ENCODE measurements at regions not wholly inside any gene's neighbourhood (a gene's known extent, or its start where the extent isn't known, plus 50 kb on each side); places are given as distances from the start of the nearest gene placed in this dataset.

GRCh38 chr1:4960782-4961475 is 306.5 kb downstream of the AJAP1 start:
- DNase-seq (ENCODE audit: low spot score): no peak
- H3K27ac ChIP-seq: no peak overlapping the region
- no peak for TF ChIP-seq CTCF (IDR thresholded peaks at IDR 0.05)
- no peak overlapping the region for H3K4me3 ChIP-seq

- no peak for DNase-seq (ENCODE audit: low spot score)
- Histone ChIP-seq H3K27ac (no peak overlapping the region), H3K4me3 (no peak overlapping the region)
- no peak for TF ChIP-seq CTCF (IDR thresholded peaks at IDR 0.05)
Observed at GRCh38 chr1:4960336-4960735, 305.9 kb downstream of the AJAP1 start.

- Histone ChIP-seq H3K27ac (no peak overlapping the region), H3K4me3 (no peak overlapping the region)
- no peak for TF ChIP-seq CTCF (IDR thresholded peaks at IDR 0.05)
- no peak for DNase-seq (ENCODE audit: low spot score)
Observed at GRCh38 chr1:4959216-4959615, 304.8 kb downstream of the AJAP1 start.

- no peak overlapping the region for H3K4me3 ChIP-seq
- DNase-seq (ENCODE audit: low spot score): no peak
- no peak overlapping the region for H3K27ac ChIP-seq
- no peak for TF ChIP-seq CTCF (IDR thresholded peaks at IDR 0.05)
Observed at GRCh38 chr1:4957027-4957426, 302.6 kb downstream of the AJAP1 start.

- Histone ChIP-seq H3K4me3 (no peak overlapping the region), H3K27ac (no peak overlapping the region)
- TF ChIP-seq CTCF (IDR thresholded peaks at IDR 0.05): no peak
- DNase-seq (ENCODE audit: low spot score): no peak
Observed at GRCh38 chr1:4954392-4954791, 300.0 kb downstream of the AJAP1 start.

- DNase-seq (ENCODE audit: low spot score): no peak
- Histone ChIP-seq H3K4me3 (no peak overlapping the region), H3K27ac (no peak overlapping the region)
- TF ChIP-seq CTCF (IDR thresholded peaks at IDR 0.05): no peak
Observed at GRCh38 chr1:4951601-4952000, 297.2 kb downstream of the AJAP1 start.

GRCh38 chr1:4946343-4946742 is 291.9 kb downstream of the AJAP1 start:
- no peak overlapping the region for H3K27ac ChIP-seq
- H3K4me3 ChIP-seq: no peak overlapping the region
- TF ChIP-seq CTCF (IDR thresholded peaks at IDR 0.05): no peak
- no peak for DNase-seq (ENCODE audit: low spot score)
